ENCODE measurements at regions not wholly inside any gene's neighbourhood (a gene's known extent, or its start where the extent isn't known, plus 50 kb on each side); places are given as distances from the start of the nearest gene placed in this dataset.

- TF ChIP-seq YY1 (tag by site-specific recombination; IDR thresholded peaks at IDR 0.05) (no peak), ZNF174 (tag by site-specific recombination; IDR thresholded peaks at IDR 0.05) (no peak), ZNF701 (tag by site-specific recombination; IDR thresholded peaks at IDR 0.05) (no peak), PRDM1 (tag by site-specific recombination; IDR thresholded peaks at IDR 0.05) (no peak), ZNF398 (tag by site-specific recombination; IDR thresholded peaks at IDR 0.05) (no peak), REST (tag by site-specific recombination; IDR thresholded peaks at IDR 0.05) (no peak), ZNF837 (tag by site-specific recombination; IDR thresholded peaks at IDR 0.05) (no peak), CTCF (tag by site-specific recombination; IDR thresholded peaks at IDR 0.05) (no peak), ZBTB20 (tag by site-specific recombination; IDR thresholded peaks at IDR 0.05) (no peak), HOXC10 (CRISPR knock-in tag; IDR thresholded peaks at IDR 0.05) (no peak), ZBTB21 (tag by site-specific recombination; IDR thresholded peaks at IDR 0.05) (no peak)
Measured at GRCh38 chr5:127229185-127229889, 61.3 kb upstream of the MEGF10 start.

All from HEK293 (cell line).